Ishikawa (cell line): ENCODE measurements at regions not wholly inside any gene's neighbourhood (a gene's known extent, or its start where the extent isn't known, plus 50 kb on each side); places are given as distances from the start of the nearest gene placed in this dataset.

Experiments
- CREB1 ChIP-seq: IDR thresholded peaks from 2 replicates; pipeline ENCODE4 v1.6.1; 2012; ENCODE audit warnings: low read depth
- TAF1 ChIP-seq: IDR thresholded peaks from 2 replicates; pipeline ENCODE4 v1.6.1; 2012; ENCODE audit warnings: low read depth, mild to moderate bottlenecking
- TCF12 ChIP-seq: IDR thresholded peaks from 2 replicates; pipeline ENCODE4 v1.6.1; 2012; ENCODE audit warnings: low read depth

- TF ChIP-seq TCF12 = no peak
- TF ChIP-seq TAF1 = no peak
- no peak for TF ChIP-seq CREB1
These were observed 346.6 kb upstream of the PKDCC start for GRCh38 chr2:41701231-41701630.
